ENCODE measurements at regions not wholly inside any gene's neighbourhood (a gene's known extent, or its start where the extent isn't known, plus 50 kb on each side); places are given as distances from the start of the nearest gene placed in this dataset.
"Not testable (repeated sequence)": the region's sequence is repeated elsewhere in the genome, so short reads cannot be mapped to it uniquely, and the experiment has no call there.

GRCh38 chr13:50129706-50130122 lies 114.5 kb downstream of the KCNRG start:
- DNase-seq (ENCODE audit: low read depth in 2 of 3, low spot score in 2 of 3): no peak

DNA sequence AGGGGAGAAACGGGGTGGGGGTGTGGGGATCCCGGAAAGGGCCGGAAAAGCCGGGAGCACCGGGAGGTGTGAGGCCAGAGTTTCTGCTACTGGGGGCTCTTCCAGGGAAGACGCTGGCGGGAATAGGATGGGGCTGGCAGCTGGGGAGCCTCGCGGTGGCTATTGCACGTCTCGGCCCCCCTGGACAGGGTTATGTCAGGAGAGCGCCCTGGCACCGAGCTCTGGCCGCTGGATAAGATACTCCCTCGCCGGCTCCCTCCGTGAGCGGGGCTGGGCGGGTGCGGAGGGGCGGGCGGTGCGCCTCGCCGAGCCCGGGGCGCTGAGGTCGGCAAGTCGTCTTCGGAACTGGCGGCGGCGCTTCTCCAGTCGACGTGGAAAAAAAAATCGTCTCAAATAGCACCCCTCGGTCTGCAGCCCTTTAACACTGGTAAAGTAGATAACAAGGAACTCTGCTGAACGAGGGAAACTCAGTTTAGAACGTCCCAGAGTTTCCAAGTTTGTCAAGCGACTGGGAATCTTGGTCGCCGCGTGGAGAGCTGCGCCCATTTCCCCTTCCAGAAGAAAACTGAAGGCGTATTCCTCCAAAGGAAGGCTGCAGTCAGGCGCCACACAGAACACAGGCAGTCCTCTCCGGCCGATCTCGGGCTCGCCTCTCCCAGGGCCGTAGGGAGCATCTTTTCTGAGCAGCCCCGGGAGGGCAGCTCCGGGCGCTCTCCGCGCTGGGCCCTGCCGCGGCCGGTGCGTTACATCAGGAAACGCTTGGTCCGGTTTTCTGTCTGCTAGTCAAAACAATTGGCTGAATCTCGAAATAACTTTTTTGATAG lies 115.1 kb downstream of the KCNRG start:
- no peak for DNase-seq (ENCODE audit: low read depth in 2 of 3, low spot score in 2 of 3)

DNA sequence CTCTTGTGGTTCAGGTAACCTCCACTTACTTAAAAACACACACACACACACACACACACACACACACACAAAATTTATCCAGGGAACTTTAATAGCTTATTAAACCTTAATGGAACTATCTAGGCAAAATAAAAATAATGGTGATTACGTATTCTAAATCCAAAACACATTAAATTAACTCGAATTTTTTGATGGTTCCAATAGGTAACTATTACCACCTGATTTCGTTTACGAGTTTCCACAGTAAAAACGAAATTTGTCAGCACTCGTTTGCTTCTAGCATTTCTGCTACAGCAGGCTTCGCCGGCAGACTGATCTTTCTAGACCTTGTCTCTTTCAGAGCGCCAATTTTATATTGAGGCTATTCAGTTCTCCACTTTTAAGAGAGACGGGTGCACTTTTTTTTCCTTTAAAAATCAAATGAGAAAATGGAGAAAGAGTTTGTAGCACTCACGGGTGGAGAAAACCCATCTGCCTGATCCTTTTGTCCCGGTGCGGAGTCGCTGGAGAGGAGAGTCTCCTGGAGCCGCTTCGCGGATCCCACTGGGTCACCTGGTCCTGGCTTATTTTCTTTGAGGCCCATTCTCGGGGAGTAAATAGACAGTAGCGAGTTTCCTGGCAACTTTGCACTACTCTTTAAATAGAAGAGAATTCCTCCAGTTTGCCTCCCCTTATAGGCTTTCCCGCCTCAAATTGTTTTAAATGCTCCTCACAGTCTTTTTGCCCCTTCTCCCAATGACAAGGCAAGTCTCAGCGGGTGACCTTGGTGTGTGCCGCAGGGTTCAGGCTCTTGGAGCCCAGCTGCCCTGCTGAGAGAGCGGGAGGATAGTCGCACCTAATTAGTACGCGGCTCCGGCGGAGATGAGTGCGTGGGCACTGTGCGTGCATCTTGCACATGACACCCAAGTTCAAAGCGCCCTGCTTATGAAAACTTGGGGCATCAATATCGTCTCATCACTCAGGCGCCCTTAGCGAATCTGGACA lies 117.0 kb downstream of the KCNRG start:
- no peak for DNase-seq (ENCODE audit: low read depth in 2 of 3, low spot score in 2 of 3)

GRCh38 chr13:50132904-50133357 lies 117.7 kb downstream of the KCNRG start:
- DNase-seq (ENCODE audit: low read depth in 2 of 3, low spot score in 2 of 3): no peak

GRCh38 chr13:50133358-50133953 lies 118.2 kb downstream of the KCNRG start:
- DNase-seq (ENCODE audit: low read depth in 2 of 3, low spot score in 2 of 3): no peak

DNA sequence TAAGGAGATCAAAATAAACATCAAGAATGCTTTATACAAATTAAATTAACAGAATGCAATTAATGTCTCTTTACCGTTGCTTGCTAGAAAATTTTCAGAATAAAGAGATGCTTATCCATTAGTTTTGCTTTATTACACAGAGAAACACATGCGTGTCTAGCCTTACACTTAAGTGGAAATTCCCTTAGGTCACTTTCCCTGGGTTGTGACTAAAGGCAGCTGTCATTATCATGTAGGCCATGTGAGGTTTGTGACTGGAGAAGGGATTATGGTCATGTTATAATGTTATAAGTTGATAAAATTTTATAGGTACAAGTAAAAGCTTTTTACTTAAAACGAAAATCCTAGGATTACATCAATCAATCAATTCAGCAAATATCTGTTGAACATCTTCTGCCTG lies 121.0 kb downstream of the KCNRG start:
- no peak for DNase-seq (ENCODE audit: low read depth in 2 of 3, low spot score in 2 of 3)

DNA sequence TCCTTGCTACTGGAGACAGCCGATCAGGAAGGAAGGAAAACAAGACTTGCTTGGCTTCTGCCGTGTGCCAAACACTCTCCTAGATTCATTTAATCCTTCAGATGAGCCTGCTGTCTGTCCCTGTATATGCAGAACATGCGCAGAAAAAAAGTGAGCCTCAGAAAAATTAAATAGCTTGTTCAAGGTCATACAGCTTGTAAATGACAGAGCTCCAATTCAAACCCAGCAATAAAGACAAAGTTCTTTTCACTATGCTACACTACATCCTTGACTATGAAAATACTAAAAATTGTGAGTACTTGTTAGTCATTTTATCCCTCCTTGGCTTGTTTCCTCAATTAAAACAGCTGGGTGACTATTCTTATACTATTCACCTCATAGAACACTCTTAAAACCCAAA lies 121.4 kb downstream of the KCNRG start:
- DNase-seq (ENCODE audit: low read depth in 2 of 3, low spot score in 2 of 3): no peak

- not testable (repeated sequence) for DNase-seq (ENCODE audit: low read depth in 2 of 3, low spot score in 2 of 3)
Observed at GRCh38 chr13:50139435-50139934, 124.2 kb downstream of the KCNRG start.

- no peak for DNase-seq (ENCODE audit: low read depth in 2 of 3, low spot score in 2 of 3)
Observed at GRCh38 chr13:50140153-50140552, 124.9 kb downstream of the KCNRG start.

- DNase-seq (ENCODE audit: low read depth in 2 of 3, low spot score in 2 of 3): no peak
Observed at GRCh38 chr13:50140581-50141374, 125.5 kb downstream of the KCNRG start.

GRCh38 chr13:50141375-50141975 lies 126.2 kb downstream of the KCNRG start:
- no peak for DNase-seq (ENCODE audit: low read depth in 2 of 3, low spot score in 2 of 3)

DNA sequence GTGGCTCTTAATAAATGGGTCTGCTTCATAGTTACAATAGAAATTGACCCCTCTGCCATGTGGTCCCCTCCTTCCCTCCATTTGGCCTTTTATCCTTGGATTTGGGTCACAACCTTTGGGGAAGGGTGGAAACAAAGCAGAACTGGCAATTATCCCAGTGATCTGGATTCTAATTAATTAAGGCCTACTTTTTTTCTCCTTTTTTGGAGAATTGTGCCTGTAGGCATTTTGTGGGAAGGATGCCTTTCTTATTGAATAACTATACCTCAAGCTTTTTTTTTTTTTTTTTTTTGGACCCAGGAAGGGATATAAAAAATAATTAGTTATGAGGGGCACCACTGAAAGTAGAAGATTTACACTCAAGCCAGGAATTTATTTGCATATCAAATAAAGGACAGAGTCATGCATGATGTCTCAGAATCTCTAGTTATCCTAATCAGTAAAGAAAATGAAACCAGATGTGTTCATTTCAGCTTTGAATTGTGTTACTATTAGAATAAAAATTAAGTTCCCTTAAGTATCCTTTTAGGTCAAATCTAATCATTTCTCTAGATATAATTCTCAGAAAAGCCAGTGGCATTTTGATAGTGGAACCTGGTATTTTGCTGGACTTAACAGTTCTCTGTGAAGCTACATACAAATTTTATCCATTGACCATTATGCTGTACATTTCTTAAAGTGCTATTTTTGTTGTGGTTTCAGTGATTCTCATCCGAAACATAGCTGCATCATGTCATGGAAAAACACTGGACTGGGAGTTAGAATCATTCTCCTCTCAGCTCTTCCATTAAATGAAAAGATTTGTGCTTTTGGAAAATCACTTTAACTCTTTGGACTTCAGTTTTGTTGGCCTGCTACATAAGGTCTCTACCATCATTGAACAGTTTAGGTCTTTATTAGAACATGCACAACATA lies 129.3 kb downstream of the KCNRG start:
- no peak for DNase-seq (ENCODE audit: low read depth in 2 of 3, low spot score in 2 of 3)

DNA sequence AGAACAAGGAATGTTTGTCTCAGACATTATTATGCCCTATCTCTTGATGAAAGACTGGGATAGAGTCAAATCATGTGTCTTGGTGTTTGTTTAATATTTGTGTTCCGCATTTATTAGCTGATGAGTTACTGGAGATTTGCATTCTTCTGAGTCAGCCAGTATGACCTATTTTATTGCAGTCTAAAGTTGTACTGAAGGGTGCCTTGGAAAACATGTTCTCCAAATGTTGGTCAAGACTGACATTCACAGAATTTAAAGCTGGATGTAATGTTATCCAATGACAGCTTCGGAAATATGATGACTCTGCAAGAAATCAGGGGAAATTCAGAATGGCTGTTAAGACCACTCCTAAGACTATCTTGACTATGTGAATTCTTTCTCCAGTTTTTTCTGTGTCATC lies 134.0 kb downstream of the KCNRG start:
- no peak for DNase-seq (ENCODE audit: low read depth in 2 of 3, low spot score in 2 of 3)

GRCh38 chr13:50149932-50150331 lies 134.7 kb downstream of the KCNRG start:
- DNase-seq (ENCODE audit: low read depth in 2 of 3, low spot score in 2 of 3): no peak

- no peak for DNase-seq (ENCODE audit: low read depth in 2 of 3, low spot score in 2 of 3)
Observed at GRCh38 chr13:50152224-50152623, 137.0 kb downstream of the KCNRG start.

DNA sequence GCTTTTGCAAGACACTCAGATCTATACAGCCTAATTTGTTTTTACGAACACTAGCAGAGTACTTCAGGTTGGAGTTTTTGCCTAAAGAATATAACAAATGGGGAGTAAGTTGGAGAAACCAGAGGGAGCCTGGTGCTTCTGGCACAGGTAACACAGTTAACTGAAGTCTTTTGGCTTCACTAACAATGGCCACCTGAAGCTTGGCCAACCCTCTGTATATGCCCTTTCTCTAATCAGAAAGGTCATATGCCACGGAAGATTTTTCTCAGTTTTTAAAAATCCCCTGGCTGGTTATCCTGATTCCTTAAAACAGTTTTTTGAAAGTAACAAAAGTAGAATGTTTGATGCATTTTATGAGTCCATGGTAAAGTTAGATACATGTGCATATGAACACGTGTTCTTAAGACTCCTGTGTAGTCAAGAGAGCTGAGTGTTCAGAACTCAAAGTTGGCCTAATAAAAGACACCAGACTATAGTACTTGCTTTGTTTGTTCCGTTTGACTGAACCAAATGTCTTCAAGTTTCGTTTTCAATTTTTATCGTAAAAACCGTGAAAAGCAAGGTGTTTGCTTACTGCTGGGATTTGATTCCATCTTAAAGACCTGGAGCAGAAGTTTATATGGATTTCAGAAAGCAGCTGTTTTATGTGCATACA lies 137.5 kb downstream of the KCNRG start:
- no peak for DNase-seq (ENCODE audit: low read depth in 2 of 3, low spot score in 2 of 3)

GRCh38 chr13:50153401-50153800 lies 138.2 kb downstream of the KCNRG start:
- no peak for DNase-seq (ENCODE audit: low read depth in 2 of 3, low spot score in 2 of 3)

GRCh38 chr13:50153876-50154275 lies 138.6 kb downstream of the KCNRG start:
- no peak for DNase-seq (ENCODE audit: low read depth in 2 of 3, low spot score in 2 of 3)

DNA sequence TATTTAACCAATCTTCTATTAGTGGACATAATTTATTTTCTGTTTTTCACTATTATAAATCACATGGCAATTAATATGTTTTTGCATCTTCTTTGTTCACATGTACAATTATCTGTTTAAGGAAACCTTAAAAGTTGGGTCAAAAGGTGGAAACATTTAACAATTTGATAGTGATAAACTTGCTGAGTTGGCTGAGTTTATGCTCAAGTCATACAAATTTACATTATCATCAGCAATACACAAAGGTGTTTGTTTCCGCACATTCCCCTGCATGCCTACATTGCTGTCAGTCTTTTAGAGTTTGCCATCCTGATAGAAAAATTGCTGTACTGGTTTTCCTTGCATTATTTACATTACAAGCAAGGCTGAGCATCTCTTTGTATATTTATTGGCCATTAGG lies 139.5 kb downstream of the KCNRG start:
- DNase-seq (ENCODE audit: low read depth in 2 of 3, low spot score in 2 of 3): no peak

All from activated CD8-positive, alpha-beta memory T cell treated with anti-CD3 and anti-CD28 coated beads for 48 hours (primary cell).